ENCODE measurements at regions not wholly inside any gene's neighbourhood (a gene's known extent, or its start where the extent isn't known, plus 50 kb on each side); places are given as distances from the start of the nearest gene placed in this dataset.

GRCh38 chr18:67232991-67233390 lies 283.5 kb downstream of the DSEL start:
- DNase-seq (ENCODE audit: low read depth): peak; percentile 41

- peak; percentile 72 for DNase-seq (ENCODE audit: low read depth)
Measured at GRCh38 chr18:67232406-67232805, 284.1 kb downstream of the DSEL start.

GRCh38 chr18:67222887-67223286 lies 293.6 kb downstream of the DSEL start:
- DNase-seq (ENCODE audit: low read depth): peak; percentile 29

- DNase-seq (ENCODE audit: low read depth): no peak
Measured at GRCh38 chr18:67219821-67220220, 296.7 kb downstream of the DSEL start.

GRCh38 chr18:67218556-67218955 lies 298.0 kb downstream of the DSEL start:
- DNase-seq (ENCODE audit: low read depth): no peak

- peak; percentile 63 for DNase-seq (ENCODE audit: low read depth)
Measured at GRCh38 chr18:67217551-67218166, 298.9 kb downstream of the DSEL start.

GRCh38 chr18:67216846-67217245 lies 299.7 kb downstream of the DSEL start:
- DNase-seq (ENCODE audit: low read depth): no peak

GRCh38 chr18:67215686-67216085 lies 300.8 kb downstream of the DSEL start:
- DNase-seq (ENCODE audit: low read depth): no peak

- DNase-seq (ENCODE audit: low read depth): peak; percentile 7
Measured at GRCh38 chr18:67211646-67212045, 304.9 kb downstream of the DSEL start.

GRCh38 chr18:67200665-67201064 lies 315.9 kb downstream of the DSEL start:
- no peak for DNase-seq (ENCODE audit: low read depth)

GRCh38 chr18:67199993-67200617 lies 316.4 kb downstream of the DSEL start:
- peak; percentile 65 for DNase-seq (ENCODE audit: low read depth)

GRCh38 chr18:67194886-67195285 lies 321.6 kb downstream of the DSEL start:
- no peak for DNase-seq (ENCODE audit: low read depth)

- no peak for DNase-seq (ENCODE audit: low read depth)
Measured at GRCh38 chr18:67192535-67192934, 324.0 kb downstream of the DSEL start.

- DNase-seq (ENCODE audit: low read depth): no peak
Measured at GRCh38 chr18:67183398-67183797, 333.1 kb downstream of the DSEL start.

- DNase-seq (ENCODE audit: low read depth): no peak
Measured at GRCh38 chr18:67179726-67180125, 336.8 kb downstream of the DSEL start.

- DNase-seq (ENCODE audit: low read depth): no peak
Measured at GRCh38 chr18:67159662-67160061, 356.9 kb downstream of the DSEL start.

GRCh38 chr18:67154979-67155378 lies 361.5 kb downstream of the DSEL start:
- no peak for DNase-seq (ENCODE audit: low read depth)

- no peak for DNase-seq (ENCODE audit: low read depth)
Measured at GRCh38 chr18:67151366-67151765, 365.2 kb downstream of the DSEL start.

- DNase-seq (ENCODE audit: low read depth): no peak
Measured at GRCh38 chr18:67145586-67146292, 370.8 kb downstream of the DSEL start.

- DNase-seq (ENCODE audit: low read depth): no peak
Measured at GRCh38 chr18:67144329-67144728, 372.2 kb downstream of the DSEL start.

- no peak for DNase-seq (ENCODE audit: low read depth)
Measured at GRCh38 chr18:67143028-67143427, 373.5 kb downstream of the DSEL start.

GRCh38 chr18:67142604-67143003 lies 373.9 kb downstream of the DSEL start:
- DNase-seq (ENCODE audit: low read depth): no peak

GRCh38 chr18:67140495-67140894 lies 376.0 kb downstream of the DSEL start:
- no peak for DNase-seq (ENCODE audit: low read depth)
